DMS53 treated with DMSO at 0.1 percent for 48 hours (cell line): ENCODE measurements at regions not wholly inside any gene's neighbourhood (a gene's known extent, or its start where the extent isn't known, plus 50 kb on each side); places are given as distances from the start of the nearest gene placed in this dataset.

ENCODE experiments used
- DNase-seq: peaks from one replicate; lab custom pipeline; 2025; ENCODE audit not compliant: unreplicated experiment; lab: John Stamatoyannopoulos, UW

DNA sequence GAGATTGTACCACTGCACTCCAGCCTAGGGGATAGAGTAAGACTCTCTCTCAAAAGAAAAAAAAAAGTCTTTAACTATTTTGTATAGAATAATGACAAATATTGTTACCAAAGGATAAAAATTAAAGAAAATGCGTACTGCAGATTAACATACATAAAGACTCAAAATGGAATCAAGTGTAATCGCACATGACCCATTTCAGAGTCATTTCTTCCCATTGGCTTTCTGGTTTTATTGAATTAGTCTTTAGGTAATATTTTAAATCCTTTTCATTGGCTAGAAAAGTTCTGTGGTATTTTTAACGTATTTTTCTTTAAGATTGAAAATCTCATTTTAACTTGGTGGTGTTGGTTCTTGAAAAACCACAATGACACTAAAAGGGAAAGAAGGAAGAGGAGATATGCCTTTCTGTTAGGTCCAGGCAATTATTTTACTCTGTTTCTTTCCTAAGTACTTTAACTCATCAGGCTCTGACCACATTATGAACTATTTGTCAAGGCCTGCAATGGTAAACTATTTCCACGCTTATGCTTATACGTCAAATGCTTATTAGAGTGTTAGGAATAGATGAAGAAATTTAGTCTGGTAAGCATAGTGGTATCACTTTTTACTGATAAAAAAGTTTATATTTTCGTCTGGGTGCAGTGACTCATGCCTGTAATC lies 52.3 kb downstream of the PLEKHG1 start:
- no peak for DNase-seq

DNA sequence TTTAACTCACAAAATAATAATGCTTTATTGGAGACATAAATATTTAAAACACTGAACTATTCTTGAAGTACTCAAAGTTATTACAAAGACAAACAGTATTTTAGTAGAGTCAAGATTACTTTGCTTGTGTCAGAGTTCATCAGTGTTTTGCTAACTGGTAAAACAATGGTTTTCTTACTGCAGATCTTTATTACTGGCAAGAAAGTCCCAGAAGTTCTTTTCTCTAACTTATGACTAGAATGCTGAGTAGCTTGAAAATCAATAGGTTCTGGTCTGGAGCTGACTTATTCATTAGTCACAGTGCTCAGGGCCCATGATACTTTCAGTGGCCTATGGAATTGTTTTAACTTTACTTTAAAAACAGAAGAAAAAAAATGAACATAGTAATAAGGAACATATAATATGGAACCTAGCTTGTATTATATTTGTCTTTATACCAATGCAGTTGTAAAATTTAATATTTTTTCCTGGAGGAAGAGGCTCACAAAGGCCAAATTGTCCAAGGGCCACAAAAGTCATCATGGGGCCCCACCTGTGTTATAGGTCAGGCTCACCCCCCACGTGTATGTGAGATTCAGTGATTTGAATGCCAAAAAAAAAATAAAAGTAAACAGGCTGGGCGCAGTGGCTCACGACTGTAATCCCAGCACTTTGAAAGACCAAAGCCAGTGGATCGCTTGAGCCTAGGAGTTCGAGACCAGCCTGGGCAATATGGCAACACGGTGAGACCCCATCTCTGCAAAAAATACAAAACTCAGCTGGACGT lies 53.3 kb downstream of the PLEKHG1 start:
- no peak for DNase-seq

DNA sequence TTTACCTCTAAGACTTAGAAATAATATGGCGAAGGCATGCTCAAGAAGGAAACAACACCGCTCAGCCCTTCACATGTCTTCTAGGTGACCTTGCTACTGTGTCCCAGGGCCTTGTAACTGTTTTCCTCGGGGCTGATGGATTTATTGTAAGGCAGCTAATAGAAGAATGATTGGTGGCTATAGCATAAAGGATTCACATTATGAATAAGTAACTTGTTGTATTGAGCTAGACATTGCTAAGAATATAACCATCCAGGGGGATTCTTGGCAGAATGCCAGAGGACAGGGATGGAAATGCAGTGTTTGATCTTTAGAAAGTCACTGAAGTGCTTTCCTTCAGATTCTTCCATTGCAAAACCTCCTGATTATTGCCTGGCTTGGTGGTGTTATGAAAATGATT lies 54.9 kb downstream of the PLEKHG1 start:
- DNase-seq = no peak

DNA sequence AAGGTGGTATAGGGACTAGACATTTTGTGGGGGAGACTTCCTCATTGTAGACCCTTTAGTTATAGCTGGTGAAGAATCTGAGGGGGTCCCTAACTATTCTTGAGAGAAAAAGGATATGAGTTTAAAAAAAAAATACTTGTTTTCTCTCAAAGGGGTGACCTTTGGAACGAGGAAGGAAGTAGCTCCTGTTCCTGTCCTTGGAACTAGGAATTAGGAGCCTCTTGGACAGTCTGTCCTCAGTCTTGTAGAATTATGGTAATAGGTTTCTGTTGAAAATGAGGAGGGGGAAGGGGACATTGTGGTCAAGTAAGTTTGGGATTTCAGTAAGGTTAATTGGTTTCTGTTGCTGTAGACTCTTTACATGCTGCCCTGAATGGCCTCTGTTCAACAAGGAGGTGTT lies 56.5 kb downstream of the PLEKHG1 start:
- no peak for DNase-seq

DNA sequence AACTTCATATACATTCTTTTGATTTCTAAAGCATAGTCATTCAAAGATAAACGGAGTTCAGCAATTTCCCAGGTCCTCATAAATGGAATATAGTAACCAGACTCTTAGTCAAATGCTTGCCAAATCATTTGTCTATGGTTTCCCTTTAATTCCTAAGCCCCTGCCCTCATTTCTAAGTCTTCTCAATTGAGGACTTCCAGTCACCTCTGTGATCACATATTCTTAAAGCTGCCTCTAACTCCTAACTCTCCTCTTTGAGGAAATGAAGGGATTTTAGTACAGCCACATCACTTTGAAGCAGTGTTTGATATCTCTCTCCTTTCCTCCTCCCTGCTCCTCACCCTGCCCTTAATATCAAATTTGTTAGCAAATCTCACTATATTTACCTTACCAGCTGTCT lies 58.7 kb downstream of the PLEKHG1 start:
- DNase-seq = no peak

DNA sequence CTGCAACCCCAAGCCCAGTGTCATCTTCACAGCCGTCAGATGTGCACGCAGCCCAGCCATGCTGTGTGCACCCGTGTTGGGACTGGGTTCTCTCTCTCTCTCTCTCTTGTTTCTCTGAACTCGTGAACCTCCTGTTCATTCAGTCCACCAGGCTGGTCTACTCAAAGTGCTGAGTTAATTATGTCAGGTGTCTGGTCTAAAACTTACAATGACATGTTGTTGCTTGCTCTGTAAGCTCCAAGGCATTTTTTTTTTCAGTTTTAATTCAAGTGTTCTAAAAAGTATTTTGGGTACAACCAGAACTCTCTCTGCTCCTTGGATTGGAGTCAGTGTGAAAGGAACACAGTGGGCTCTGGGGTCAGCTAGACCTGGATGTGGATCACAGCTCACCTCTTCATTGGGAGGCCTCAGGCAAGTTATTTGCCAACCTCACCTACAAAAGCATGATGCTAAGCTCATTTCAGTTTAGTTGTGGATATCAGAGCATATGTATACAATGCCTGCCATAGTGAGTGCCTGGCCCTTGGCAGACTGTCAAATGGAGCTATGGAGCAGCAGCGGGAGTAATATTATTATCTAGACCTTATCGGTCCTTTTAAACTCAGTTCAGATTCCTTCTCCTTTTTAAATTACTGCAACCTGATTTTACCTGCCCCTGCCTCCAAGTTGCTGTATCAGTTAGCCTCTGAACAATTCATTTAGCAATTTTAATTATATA lies 59.5 kb downstream of the PLEKHG1 start:
- DNase-seq = no peak

DNA sequence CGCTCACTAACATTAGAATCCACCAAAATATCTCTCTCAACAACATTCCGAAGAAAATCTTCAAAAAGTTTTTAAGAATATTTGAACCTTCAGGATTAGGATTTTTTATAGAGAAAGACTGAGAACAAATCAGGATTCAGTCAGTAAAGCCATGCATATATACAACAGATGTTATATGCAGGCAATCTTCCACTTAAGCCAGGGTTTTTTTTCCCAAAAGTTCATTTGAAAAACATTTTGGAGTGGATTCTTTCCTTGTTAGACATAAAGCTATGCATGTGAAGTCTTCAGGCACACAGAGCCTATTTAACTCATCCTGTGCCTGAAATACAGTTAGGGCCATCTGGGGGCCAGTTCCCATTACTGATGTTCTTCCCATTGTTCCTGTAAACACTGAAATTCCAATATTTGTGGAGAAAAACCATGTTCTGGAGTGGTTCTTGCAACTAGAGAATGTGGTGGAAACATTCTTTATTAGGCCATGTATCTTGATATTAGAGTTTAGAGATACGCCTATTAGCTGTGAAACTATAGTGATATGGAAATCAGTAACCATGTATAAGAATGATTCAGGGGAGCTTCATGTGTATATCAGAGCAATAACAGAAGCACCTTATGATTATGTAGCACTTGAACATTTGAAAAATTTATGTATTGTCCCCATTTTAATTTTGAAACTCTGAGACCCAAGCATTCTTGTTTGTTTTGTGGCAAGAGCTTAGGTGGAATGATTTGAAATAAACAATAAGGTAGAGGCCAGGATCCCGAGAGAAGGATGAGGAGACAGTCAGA lies 61.7 kb downstream of the PLEKHG1 start:
- no peak for DNase-seq

DNA sequence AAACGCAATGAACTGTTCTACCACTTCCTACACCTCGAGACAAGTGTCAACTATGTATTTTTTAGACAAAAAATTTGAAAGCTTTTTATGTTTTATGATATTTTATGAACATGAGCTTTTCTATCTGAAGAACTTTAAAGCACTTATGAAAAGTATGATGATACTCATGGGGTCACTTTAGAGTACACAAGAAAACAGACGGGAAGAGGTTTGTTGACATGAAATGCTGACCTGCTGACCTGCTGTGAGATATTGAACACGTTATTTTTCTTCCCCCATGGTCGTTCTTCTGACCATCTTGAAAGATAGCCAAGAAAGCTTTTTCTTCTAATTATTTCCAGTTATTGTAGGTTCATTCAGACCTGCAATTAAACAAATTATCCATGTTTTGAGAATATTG lies 63.1 kb downstream of the PLEKHG1 start:
- DNase-seq = no peak

DNA sequence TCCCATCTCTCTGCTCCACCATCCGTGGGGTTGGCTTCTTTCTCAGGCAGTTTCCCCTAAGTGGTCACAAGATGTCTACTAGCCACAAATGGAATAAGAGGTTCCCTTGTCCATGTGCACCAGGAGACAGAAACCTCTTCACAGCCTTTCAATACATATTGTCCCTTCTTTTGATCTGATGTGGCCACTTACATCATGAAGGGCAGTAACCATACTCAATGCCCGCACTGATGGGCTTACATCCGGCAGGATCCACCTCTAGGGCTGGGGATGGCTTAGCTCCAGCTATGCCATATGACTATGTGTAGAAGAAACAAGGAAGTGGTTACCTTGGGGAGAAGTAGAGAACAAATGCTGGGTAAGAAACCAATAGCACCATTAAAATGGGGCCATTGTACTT lies 64.4 kb downstream of the PLEKHG1 start:
- DNase-seq = no peak

DNA sequence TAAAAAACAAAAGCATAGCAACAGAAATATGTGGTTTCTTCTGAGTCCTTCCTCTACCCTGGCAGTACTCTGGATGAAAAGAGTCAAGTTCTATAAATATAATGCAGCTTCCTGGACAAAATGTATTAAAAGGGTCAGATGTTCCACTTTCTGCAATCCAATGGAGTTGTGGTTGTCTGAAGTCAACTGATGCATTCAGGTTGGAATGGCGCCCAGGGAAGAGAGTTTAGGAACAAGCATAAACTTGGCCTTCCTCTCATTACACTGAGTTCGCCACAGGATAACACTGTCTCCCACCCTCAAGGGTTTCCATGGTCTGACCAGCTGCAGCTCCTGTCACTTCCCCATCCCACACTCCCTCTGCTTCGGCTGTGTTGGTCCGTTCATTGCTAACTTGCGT lies 66.4 kb downstream of the PLEKHG1 start:
- no peak for DNase-seq

DNA sequence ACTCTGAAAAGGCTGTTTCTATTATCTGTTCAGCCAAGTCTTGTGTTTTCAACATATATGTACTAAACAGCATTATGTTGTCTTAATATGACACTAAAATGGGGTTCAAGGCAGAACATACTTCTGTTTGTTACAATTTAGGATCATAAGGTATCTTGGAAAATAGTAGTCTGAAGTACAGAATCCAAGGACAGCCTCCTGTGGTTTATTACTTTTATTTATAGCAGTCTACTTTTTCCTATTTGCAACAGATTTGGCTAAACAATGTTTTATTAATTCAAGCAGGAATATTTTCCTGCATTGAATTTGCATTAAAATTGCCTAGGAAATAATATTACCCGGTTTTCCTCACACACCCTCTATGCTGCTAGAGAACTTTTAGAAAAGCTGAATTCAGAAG lies 67.7 kb downstream of the PLEKHG1 start:
- no peak for DNase-seq

DNA sequence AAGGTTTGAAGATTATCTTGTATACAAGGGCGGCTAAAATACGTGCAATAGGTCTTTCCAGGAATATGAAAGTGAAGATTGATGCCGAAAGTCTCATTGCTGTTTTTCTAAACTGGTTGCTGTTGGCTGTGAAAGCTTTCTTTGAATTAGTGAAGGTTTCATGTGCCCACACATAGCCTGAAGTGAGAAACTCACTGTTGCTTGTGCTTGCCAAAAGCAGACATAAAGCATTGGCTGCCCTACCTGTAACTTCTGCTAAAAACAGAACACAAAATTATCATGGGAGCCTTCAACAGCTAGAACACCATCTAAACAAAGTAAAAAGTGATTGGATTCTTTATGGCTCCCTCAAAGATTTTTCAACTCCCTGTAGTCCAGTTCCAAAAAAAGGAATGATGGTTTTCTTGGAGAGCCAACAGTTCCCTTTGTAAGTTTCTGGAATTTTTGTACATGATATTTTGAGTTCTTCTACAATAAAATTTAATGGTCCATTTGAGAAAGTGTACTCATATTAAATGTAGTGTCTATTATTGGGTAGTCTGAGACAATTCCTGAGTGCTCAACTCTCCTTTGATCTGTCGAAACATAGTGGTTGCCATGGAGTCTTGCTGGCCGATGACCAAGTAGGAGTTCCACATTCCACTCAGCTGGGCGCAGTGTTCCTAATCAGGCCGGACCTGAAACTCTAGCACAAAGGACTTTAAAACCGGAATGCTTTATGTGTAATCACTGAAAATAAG lies 68.5 kb downstream of the PLEKHG1 start:
- DNase-seq = peak; percentile 51

DNA sequence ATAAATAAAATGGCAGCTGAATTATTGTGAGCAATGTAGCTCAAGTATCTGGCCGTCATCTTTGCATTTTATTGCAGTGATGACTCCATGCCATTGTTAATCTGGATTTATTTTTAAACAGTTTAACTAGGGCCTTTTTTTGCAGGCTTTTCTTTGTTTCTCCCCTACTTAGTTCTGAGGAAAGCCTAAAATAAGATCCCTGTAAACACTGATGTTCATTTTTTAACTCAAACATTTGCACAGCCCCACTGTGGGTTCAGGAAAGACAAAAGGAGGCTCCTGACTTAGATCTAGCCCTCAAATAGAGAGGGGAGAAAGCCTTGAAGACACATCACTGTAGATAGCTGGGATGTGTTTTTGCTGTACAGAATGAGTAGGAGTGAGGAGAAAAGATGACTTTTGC lies 69.2 kb downstream of the PLEKHG1 start:
- no peak for DNase-seq

DNA sequence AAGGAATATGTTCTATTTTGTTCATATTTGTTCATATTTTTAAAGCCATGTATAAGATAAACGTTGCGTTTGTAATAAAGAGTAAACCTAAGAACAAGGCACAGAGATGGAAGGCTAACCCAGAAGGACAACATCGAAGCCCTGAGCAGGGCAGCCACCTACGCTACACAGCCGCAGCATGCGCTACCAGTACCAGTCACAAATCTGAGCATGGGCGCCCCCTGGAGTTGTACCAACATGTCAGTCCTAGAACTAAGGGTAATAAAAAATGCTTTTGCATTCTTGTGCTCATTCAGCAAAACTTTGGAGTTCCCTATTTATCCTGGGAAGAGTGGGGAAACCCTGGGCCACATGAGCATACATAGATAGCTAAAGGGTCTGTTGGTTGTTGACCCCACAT lies 70.6 kb downstream of the PLEKHG1 start:
- no peak for DNase-seq

DNA sequence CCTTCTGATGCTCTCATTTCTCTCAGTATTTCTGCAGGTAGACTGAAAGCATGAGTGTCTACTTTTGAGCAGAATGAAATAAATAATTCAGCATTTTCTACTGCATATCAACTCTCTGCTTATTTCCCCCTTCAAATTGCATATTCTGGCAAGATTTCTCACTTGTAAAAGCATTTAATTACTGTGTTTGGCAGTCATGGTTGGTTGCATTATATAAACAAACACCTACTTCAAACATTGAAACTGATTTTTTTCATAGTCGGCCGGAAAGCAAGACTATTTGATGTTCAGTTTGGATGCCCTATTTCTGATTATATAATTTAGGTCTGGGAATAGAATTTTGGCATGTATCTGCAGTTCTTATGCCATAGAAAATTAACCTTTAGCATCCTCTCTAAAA lies 73.1 kb downstream of the PLEKHG1 start:
- no peak for DNase-seq

DNA sequence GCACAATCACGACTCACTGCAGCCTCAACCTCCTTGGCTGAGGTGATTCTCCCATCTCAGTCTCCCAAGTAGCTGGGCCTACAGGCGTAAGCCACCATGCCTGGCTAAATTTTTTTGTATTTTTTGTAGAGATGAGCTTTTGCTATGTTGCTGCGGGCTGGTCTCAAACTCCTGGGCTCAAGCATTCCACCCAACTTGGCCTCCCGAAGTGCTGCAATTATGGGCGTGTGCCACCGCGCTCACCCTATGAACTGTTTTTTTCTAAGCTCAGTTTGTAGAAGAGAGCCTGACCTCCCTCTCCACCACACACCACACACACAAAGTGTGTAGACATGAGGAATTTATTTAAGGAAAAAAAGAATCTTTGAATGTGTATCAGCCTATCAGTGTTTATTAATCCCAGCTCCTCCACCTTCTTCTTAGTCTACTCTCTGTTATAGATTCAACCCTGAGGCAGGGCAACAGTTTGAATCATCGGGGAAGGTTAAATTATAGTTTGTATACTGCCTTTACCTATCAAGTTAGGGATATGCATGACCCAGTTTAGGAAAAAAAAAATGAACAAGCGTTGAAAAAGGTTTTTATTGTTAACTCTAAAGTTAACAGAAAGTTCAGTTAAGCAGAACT lies 74.1 kb downstream of the PLEKHG1 start:
- DNase-seq = no peak

DNA sequence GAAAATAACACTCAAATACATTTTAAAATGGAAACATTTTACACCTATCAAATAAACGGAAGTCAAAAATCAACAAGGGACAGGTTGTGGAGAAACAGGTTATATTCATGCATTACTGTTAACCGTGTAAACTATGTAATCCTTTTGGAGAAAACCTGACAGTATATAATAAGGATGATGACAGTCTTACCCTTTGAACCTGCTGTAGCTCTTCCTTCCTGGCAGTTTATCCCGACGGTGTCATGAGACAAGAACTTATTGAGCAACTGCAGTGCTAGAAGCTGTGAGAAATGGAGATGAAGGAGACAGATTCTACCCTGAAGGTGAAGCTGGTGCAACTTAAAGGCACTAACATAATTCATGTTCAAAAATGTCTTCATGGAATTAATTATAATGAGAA lies 76.7 kb downstream of the PLEKHG1 start:
- no peak for DNase-seq

DNA sequence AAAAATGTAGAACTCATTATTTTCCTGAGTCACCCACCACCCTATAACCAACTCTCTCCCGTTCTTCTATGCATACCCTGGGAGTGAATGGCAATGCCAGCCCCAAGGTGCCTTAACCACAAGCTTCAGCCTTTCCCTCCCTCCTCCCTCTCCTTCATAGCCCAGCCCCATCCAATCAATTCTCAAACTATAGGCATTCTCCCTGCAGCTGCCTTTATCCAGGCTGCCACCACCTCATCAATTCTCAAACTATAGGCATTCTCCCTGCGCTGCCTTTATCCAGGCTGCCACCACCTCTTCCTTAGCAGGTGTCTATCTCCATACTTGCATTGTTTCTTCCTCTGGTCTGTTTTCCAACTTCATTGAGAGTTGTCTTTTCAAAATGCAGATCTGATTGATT lies 77.1 kb downstream of the PLEKHG1 start:
- DNase-seq = no peak

DNA sequence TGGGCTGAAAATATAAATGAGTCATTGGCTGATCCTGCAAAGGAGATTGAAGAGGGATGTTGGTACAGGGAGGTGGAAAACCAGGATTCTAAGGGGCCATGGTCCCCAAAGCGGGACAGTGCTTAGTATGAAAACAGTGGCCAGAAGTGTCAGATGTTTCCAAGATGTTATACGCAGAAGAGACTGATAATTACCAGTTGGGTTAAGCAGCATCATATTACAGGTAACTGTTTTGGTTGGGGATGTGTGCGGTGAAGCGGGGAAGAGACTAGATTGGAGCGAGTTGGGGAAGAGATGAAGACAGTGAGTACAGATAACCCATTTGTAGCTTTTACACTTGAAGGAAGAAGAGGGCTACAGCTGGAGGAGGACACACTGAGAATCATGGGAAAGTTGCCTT lies 80.8 kb downstream of the PLEKHG1 start:
- no peak for DNase-seq
